NAMALWA (cell line): ENCODE measurements at regions not wholly inside any gene's neighbourhood (a gene's known extent, or its start where the extent isn't known, plus 50 kb on each side); places are given as distances from the start of the nearest gene placed in this dataset.
"Not testable (repeated sequence)": the region's sequence is repeated elsewhere in the genome, so short reads cannot be mapped to it uniquely, and the experiment has no call there.

ENCODE experiments used
- DNase-seq: peaks from one replicate; pipeline ENCODE4 v3.0.0-alpha.2; 2015; ENCODE audit warnings: low spot score

DNA sequence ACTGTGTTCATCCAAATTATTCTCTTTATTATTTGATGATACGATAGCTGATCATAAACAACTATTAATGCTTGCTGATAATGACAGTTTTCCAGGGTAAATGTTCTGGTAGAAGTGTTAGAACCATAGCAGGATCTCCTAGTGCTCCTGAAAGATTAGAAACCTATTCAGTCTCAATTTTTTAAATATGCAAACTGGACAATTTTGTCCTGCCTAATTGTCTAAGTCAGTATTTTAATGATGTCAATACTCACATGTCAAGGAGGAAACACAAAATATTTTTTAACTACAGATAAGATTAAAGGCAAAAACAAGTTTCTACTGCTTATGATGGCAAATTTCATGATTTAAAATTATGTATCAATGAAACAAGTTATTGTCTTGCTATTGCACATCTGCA is 233.9 kb downstream of the RFPL4B start:
- no peak for DNase-seq

DNA sequence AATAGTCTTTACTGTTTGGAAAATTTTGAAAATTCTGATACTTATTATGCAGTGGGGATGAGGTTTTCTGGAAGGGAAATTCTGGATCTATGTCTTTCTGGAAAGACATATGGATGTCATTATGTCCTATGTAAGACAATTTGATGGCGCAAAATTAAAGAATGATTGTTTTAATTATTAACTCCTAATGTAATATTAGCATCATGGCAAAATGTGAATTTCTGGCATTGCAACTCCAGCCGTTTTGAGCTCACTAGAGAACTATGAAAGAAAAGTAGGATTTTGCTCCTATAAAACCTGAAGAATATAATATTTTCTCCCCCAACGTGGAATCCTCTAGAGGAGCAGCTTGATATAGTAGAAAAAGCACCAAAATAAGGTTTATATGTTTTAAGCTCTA is 243.2 kb downstream of the RFPL4B start:
- no peak for DNase-seq

DNA sequence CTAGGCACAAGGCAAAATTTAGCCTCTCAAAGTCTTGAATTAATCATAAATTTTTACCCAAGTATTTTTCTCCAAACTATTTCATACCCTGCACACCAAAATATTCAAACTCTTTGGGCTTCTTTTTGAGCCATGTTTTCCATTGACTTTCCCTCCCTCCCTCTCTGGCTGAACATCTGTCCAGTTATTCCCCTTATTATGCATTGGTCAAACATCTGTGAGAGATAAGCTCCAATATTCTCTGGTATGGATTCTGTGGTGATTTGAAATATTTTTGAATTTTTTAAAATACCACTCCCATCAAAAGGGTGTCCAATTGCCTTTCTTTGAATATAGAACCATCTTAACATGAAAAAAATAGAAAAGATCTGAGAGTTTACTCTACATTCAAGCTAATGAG is 244.2 kb downstream of the RFPL4B start:
- no peak for DNase-seq

- DNase-seq = no peak
Measured at GRCh38 chr6:112592159-112592558, 245.0 kb downstream of the RFPL4B start.

DNA sequence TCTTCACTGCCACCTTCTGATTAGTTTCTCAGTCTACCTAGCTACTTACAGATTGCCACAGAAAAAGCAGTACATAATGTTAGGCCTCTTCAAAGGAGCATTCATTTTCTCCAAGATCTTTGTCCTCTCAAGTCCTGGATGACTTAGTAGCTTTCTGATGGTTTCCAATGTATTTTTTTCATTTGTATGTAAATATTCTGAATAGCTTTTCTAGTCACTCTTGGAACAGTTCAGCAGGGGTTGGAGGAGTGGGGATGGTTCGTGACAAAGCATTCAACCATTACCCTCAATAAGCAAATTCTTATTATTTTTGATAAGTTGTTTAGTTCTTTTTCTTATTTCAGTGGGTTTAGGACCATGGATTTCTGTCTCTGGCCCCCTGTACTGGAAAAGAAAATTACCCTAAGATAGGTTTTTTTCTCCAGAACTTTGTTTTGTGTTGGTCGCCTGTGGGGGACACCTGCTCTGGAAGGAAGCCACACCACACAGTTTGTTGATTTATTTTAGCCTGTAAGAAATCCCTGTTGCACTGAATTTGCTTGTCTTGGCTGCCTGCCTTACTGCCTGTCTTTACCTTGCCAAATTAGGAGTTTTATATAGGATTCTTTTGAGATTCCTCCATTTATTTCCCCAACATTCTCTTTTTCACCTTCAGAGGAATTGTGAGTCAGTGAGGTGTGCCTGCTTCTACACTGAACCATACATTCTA is 247.9 kb downstream of the RFPL4B start:
- DNase-seq = no peak

- DNase-seq = no peak
Measured at GRCh38 chr6:112595841-112596240, 248.7 kb downstream of the RFPL4B start.

DNA sequence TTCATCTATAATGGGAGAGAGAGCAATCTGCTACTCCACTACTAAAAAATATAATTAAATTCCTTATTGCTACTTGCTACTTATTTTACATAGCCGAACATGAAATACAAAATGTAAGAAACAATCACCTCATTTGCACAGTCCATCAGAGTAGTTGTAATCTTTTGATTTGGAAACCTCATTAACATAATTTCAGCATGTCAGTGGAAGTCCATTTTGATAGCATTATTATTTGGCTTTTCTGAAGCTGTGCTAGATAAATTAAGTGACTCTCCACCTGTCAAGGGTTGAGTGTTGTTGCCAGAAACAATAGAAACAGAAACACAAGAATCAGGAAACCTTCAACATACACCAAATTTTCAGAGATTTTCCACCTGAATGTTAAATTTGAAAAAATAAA is 250.0 kb downstream of the RFPL4B start:
- DNase-seq = no peak

DNA sequence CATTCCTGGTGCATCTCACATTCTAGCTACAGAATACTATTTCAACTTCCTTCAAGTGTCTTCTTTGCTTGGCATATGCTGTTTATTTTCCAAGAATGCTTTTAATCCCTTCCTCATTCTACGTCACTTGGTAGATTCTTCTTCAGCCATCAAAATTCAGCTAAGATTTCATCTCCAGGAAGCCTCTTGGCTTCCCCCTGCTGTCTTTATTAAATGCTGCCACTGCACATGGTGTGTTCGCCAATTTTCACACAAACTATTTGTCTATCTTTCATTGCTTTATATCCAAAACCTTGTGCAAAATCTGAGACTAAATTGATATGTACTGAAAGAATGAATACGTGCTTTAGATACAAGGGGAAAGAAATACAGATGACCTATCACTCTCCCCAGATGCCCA is 253.0 kb downstream of the RFPL4B start:
- DNase-seq = no peak

- DNase-seq = no peak
Measured at GRCh38 chr6:112603726-112604125, 256.6 kb downstream of the RFPL4B start.

- DNase-seq = no peak
Measured at GRCh38 chr6:112606656-112607435, 259.7 kb downstream of the RFPL4B start.

- DNase-seq = not testable (repeated sequence)
Measured at GRCh38 chr6:112608925-112609324, 261.8 kb downstream of the RFPL4B start.

DNA sequence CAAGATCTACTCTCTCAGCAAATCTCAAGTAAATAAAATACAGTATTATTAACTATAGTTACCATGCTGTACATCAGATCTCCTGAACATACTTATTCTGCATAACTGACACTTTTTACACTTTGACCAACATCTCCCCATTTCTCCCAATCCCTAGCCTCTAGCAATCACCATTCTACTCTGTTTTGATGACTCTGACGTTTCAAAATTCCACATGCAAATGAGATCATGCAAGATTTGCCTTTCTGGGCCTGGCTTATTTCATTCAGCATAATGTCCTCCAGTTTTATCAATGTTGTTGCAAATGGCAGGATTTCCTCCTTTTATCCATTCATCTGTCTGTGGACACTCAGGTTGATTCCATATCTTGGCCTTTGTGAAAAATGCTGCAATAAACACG is 266.3 kb downstream of the RFPL4B start:
- no peak for DNase-seq

- peak; percentile 26 for DNase-seq
Measured at GRCh38 chr6:112618849-112619248, 271.7 kb downstream of the RFPL4B start.

GRCh38 chr6:112620812-112621569 is 273.9 kb downstream of the RFPL4B start:
- DNase-seq = no peak

DNA sequence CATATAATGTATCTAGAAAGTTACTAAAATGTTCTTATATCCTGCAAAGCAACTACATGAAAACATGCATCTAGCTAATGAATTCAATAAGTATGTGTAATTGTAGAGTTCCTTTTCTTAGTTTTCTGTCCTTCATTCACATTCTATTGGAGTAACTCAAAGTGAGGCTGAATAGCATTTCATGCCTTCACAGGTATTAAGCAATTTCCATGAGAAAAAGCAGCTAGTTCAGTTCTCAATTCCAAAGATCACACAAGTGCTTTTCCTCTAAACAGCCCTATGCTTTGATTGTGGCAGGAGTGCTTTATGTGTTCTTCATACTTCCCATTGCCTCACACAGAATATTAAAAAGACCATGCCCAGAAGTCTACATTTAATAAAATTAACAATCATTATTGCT is 274.9 kb downstream of the RFPL4B start:
- DNase-seq = no peak

- DNase-seq = no peak
Measured at GRCh38 chr6:112626468-112627082, 279.4 kb downstream of the RFPL4B start.

- no peak for DNase-seq
Measured at GRCh38 chr6:112634376-112634775, 287.2 kb downstream of the RFPL4B start.

DNA sequence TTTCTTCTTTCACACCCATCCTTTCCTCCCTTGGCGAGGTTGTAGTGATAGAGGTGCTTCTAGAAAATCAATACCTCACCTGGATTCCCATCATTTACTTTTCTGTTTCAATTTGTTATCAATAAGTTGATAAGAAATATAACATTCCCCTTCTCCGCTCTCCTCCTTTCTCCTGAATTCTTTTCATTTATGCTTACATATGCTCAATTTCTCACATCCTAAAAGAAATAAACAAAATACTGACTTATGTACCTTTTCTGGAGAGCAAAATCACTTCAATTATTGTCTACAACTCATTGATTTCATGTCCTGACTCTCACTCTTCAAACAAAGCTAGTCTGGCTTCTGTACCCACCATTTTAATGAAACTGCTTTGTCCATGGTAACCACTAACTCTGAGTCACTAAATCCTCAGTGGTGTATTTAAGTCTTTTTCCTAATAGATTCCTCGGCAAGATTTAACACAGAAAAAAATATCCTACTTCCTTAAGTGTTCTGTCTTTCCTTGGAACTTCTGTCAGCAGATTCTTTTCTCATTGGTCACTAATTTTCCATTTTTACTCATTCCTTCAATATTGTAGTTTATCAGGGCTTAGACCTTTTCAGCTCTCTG is 289.6 kb downstream of the RFPL4B start:
- no peak for DNase-seq

DNA sequence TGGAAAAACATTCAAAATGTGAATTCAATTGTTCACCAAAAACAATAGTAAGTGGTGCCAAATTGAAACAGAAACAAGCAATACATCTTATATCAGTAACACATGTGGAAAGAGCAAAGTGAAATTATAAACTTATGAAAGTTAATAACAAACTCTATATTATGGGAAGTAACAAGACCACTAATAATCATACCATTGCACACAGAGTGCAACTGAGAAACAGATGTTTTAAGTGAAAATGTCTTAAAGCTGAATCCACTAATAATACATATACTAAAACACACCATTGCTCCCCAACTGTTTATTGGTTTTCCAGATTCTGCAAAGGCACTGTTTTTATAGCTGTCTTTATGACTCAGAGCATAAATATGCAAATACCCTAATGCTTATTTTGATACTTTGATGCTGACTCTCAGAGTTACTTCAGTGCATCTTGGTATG is 292.3 kb downstream of the RFPL4B start:
- no peak for DNase-seq

DNA sequence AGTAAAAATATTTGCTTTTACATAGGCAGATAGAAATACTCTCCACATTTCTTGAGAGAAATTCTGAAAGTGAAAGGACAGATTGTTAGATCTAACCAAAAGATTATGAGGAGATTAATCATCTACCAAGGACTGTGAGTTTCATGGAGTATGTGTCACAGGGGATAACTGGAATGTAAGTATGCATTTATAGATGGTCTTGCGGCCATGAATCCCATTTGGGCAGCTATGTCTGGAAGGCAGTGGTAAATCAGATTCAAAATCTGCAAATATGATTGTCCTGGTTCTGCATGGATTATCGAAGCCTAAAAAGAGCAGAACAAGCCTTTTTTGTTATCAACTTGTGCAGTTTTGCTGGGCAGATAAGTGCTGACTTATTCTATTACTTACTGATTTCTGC is 293.8 kb downstream of the RFPL4B start:
- no peak for DNase-seq

- DNase-seq = no peak
Measured at GRCh38 chr6:112649853-112650252, 302.7 kb downstream of the RFPL4B start.

DNA sequence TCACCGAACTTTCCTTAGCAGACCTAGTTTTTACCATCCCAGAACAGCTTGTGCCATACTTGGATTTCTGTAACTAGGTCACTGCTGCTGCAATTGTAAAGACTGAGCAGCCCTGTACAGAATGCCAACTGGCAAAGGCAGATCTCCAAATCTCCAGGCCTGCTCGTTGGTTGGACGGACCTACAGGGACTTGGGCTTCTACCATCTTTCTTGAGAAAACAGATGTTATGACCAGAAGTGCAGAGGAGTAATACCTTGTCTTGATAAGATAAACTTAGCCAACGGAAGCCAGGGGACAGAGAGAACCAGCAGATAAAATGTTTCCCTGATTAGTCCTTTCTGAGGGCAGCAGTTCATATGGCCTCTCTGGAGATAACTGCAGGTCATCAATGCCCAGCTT is 304.1 kb downstream of the RFPL4B start:
- no peak for DNase-seq
